ENCODE measurements at regions not wholly inside any gene's neighbourhood (a gene's known extent, or its start where the extent isn't known, plus 50 kb on each side); places are given as distances from the start of the nearest gene placed in this dataset.

DNA sequence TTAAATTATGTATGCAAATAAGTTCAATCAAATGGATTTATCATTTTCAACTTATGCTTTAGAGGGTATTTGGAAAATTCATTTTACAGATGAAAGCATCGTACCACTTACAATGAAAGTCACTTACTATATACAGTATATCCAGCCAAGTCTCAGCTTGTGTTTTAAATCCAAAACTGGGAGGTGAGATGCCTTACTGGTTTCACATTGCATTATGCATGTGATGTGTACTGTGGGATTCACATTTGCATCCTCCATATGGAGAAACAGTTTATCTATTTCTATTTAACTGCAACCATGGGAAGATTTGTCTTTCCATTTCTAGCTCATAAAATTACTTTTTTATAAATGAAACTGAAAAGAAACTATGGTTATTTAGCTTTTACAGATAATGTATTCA is 248.1 kb downstream of the CNTN3 start:
- Mint-ChIP-seq H3K4me3 (no peak overlapping the region), H3K36me3 (ENCODE audit: insufficient read depth in 1 of 3, low read depth in 3 of 3) (no peaks in the 10 kb centered on the region)
- H3K23ac ChIP-seq (ENCODE audit: insufficient read length, low read depth, low read length): no peak overlapping the region

More for the DNA sequence above, 248.1 kb downstream of the CNTN3 start:
- Histone ChIP-seq H4K5ac (ENCODE audit: insufficient read length, low read depth, low read length) (no peak overlapping the region), H3K4ac (ENCODE audit: low read depth, low read length) (no peak overlapping the region), H2BK120ac (ENCODE audit: low read depth, low read length, poor library complexity, severe bottlenecking) (no peak overlapping the region), H3K56ac (ENCODE audit: insufficient read length, low read depth, low read length) (no peak overlapping the region), H2AFZ (ENCODE audit: low read length) (no peak overlapping the region), H2BK20ac (ENCODE audit: low read depth, low read length, poor library complexity, severe bottlenecking) (no peak overlapping the region), H2AK5ac (ENCODE audit: insufficient read length, low read length) (no peak overlapping the region), H2BK15ac (ENCODE audit: low read depth, low read length) (no peak overlapping the region), H3K79me1 (ENCODE audit: insufficient read depth, low read depth, low read length, poor library complexity, severe bottlenecking) (no peaks in the 10 kb centered on the region), H4K20me1 (ENCODE audit: control insufficient read depth, insufficient read depth, insufficient read length) (no peaks in the 10 kb centered on the region), H3K14ac (ENCODE audit: insufficient read depth, low read length) (no peak overlapping the region), H3K9ac (ENCODE audit: extremely low read depth, insufficient read length, low read length) (no peak overlapping the region), H2BK12ac (ENCODE audit: insufficient read length, low read depth, low read length) (no peak overlapping the region), H3K79me2 (ENCODE audit: insufficient read depth, low read length) (no peaks in the 10 kb centered on the region), H4K8ac (replicated peaks; ENCODE audit: insufficient read length, low read depth, low read length) (no peak overlapping the region), H3K18ac (ENCODE audit: insufficient read length, low read depth, low read length) (no peak overlapping the region), H3K27ac (ENCODE audit: insufficient read length, low read depth, low read length) (no peak overlapping the region), H3K9me3 (ENCODE audit: control insufficient read depth, low read depth, low read length) (no peaks in the 10 kb centered on the region), H3T11ph (ENCODE audit: low read length) (no peak overlapping the region), H3K4me1 (ENCODE audit: insufficient read depth, low read length) (no peaks in the 10 kb centered on the region), H3K4me2 (ENCODE audit: insufficient read depth, insufficient read length, low read length) (no peak overlapping the region), H2BK5ac (ENCODE audit: insufficient read length, low read length) (no peak overlapping the region), H3K27me3 (ENCODE audit: insufficient read depth, low read length) (no peaks in the 10 kb centered on the region), H3K23me2 (ENCODE audit: insufficient read length, low read depth, low read length, poor library complexity, severe bottlenecking) (no peaks in the 10 kb centered on the region), H4K91ac (ENCODE audit: insufficient read length, low read depth, low read length) (no peak overlapping the region)
- Mint-ChIP-seq H3K27ac (no peak overlapping the region), H3K4me1 (no peaks in the 10 kb centered on the region), H3K27me3 (ENCODE audit: low read depth) (no peaks in the 10 kb centered on the region), H3K9me3 (no peaks in the 10 kb centered on the region)
- TF ChIP-seq, protein P1, sequence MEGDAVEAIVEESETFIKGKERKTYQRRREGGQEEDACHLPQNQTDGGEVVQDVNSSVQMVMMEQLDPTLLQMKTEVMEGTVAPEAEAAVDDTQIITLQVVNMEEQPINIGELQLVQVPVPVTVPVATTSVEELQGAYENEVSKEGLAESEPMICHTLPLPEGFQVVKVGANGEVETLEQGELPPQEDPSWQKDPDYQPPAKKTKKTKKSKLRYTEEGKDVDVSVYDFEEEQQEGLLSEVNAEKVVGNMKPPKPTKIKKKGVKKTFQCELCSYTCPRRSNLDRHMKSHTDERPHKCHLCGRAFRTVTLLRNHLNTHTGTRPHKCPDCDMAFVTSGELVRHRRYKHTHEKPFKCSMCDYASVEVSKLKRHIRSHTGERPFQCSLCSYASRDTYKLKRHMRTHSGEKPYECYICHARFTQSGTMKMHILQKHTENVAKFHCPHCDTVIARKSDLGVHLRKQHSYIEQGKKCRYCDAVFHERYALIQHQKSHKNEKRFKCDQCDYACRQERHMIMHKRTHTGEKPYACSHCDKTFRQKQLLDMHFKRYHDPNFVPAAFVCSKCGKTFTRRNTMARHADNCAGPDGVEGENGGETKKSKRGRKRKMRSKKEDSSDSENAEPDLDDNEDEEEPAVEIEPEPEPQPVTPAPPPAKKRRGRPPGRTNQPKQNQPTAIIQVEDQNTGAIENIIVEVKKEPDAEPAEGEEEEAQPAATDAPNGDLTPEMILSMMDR (conservative IDR thresholded peaks at IDR 0.05): no peak
- no CpG with 5 or more reads among the region's 1 CpG for WGBS (ENCODE audit: extremely low coverage, insufficient read length, low lambda C conversion rate)
- no peak for DNase-seq

All from H9 (cell line).